ENCODE measurements at regions not wholly inside any gene's neighbourhood (a gene's known extent, or its start where the extent isn't known, plus 50 kb on each side); places are given as distances from the start of the nearest gene placed in this dataset.

DNA sequence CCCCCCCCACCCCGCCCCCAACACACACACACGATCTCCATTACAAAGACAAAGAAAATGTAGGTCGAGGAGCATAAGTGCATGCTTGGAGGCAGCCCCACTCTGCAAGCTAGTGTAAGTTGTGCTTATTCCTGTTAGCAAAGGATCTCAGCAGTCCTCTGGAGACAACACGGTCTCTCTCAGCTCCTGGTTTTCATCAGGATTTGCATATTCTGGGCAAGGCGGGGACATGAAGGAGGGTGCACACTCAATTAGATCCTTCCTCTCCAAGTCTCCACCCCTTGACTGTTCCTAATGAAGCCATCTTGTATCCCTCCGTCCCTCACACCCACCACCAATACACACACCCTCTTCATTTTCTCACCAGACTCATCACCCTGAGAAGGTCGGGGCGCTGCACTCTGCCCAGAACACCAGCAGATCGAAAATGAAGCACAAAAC, 63.8 kb downstream of the MRPL46 start:
- H3K27ac ChIP-seq = no peak overlapping the region
- in situ Hi-C loops (cut with MboI; ENCODE audit: low pct_unique_long_range_greater_than_20kb in 2 of 9, low sequenced_read_pairs in 9 of 9, unreplicated experiment in 9 of 9) = no loop called here
- ATAC-seq (replicated peaks in 6 of 8) = peak in 6 of 8 experiments; percentile 54 to 80 (median 62)
- peaks cover 9 to 10% of the 10 kb centered on the region in 2 donors for H3K4me1 ChIP-seq (replicated peaks in 1 of 2)
- no peak overlapping the region for H3K4me3 ChIP-seq
- 11 to 40% (median 31%) methylated on average over 1 to 6 of the region's 9 CpGs; no CpG with 5 or more reads in 4 of the 10 experiments for WGBS, 10 experiments

DNA sequence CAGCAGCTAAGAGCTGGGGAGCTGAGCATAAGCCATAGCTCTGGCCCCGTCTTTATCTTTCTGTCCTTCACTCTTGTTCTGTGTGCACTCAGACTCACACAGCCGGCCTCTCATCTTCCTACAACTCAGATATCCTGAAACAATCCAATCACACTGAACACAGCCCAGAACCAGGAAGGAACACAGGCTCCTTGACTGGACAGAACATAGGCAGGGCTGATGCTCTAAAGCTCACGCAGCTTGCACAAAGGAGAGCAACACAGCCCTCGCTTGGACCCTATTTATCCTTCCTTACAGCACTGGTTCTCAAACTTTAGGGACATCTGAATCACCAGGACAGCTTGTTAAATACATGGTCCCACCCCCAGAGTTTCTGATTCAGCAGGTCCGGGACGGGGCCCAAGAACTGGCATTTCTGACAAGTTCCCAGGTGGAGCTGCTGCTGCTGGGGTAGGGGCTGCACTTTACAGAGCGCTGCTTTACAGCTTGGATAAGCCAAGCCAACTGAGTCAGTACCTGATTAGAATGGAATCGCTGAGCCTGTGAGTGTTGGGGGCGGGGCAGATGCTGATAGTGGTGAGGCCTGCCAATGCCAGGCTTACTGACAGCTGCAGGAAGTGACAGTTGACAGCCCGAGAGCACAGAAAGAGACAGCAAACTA, 65.1 kb downstream of the MRPL46 start:
- H3K27ac ChIP-seq = no peak overlapping the region
- H3K4me3 ChIP-seq = no peak overlapping the region
- in situ Hi-C loops (cut with MboI; ENCODE audit: low pct_unique_long_range_greater_than_20kb in 2 of 9, low sequenced_read_pairs in 9 of 9, unreplicated experiment in 9 of 9) = no loop called here
- peaks cover 9 to 10% of the 10 kb centered on the region in 2 donors for H3K4me1 ChIP-seq (replicated peaks in 1 of 2)
- peak in 3 of 8 experiments; percentile 6 to 39 (median 12) for ATAC-seq (replicated peaks in 6 of 8)
- 10 to 80% (median 56%) methylated on average over 1 to 5 of the region's 10 CpGs; no CpG with 5 or more reads in 1 of the 10 experiments for WGBS, 10 experiments

GRCh38 chr15:88401251-88401995, 65.8 kb downstream of the MRPL46 start:
- ATAC-seq (replicated peaks in 6 of 8) = peak in 3 of 8 experiments; percentile 86 to 89 (median 89)
- peaks cover 10% of the 10 kb centered on the region in 2 donors for H3K4me1 ChIP-seq (replicated peaks in 1 of 2)
- 0 to 100% (median 80%) methylated on average over 1 to 7 of the region's 13 CpGs; no CpG with 5 or more reads in 1 of the 10 experiments for WGBS, 10 experiments
- in situ Hi-C loops (cut with MboI; ENCODE audit: low pct_unique_long_range_greater_than_20kb in 2 of 9, low sequenced_read_pairs in 9 of 9, unreplicated experiment in 9 of 9) = no loop called here
- H3K27ac ChIP-seq = no peak overlapping the region
- H3K4me3 ChIP-seq = no peak overlapping the region

- peaks cover 10 to 14% of the 10 kb centered on the region in 2 donors for H3K4me1 ChIP-seq (replicated peaks in 1 of 2)
- 0 to 87% (median 80%) methylated on average over 1 to 5 of the region's 6 CpGs; no CpG with 5 or more reads in 3 of the 10 experiments for WGBS, 10 experiments
- in situ Hi-C loops (cut with MboI; ENCODE audit: low pct_unique_long_range_greater_than_20kb in 2 of 9, low sequenced_read_pairs in 9 of 9, unreplicated experiment in 9 of 9) = no loop called here
- no peak overlapping the region for H3K4me3 ChIP-seq
- no peak overlapping the region for H3K27ac ChIP-seq
- ATAC-seq (replicated peaks in 6 of 8) = no peak
Observed at GRCh38 chr15:88400591-88401250, 66.5 kb downstream of the MRPL46 start.

DNA sequence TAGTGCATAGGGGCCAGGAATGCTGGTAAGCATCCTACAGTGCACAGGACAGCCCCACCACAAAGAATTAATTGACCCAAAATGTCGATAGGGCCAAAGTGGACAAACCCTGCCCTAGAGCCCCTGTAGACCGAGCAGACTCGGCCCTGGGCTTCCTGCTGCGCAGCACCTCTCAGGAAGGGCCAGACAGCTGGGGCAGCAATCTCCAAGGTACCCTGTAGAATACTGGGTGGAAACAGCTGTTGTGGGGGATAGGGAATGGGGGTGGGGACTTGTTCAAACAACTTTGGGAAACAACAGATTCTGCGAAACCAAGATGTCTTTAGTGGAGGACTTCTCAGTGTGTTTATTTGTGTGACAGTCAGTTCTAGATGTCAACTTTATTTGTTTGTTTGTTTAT, 67.1 kb downstream of the MRPL46 start:
- in situ Hi-C loops (cut with MboI; ENCODE audit: low pct_unique_long_range_greater_than_20kb in 2 of 9, low sequenced_read_pairs in 9 of 9, unreplicated experiment in 9 of 9) = no loop called here
- Histone ChIP-seq H3K4me3 (no peak overlapping the region), H3K4me1 (replicated peaks in 1 of 2) (peaks cover 10 to 14% of the 10 kb centered on the region in 2 donors), H3K27ac (no peak overlapping the region)
- WGBS, 10 experiments = 50 to 100% (median 82%) methylated on average over 1 to 4 of the region's 5 CpGs; no CpG with 5 or more reads in 3 of the 10 experiments
- ATAC-seq (replicated peaks in 6 of 8) = no peak

GRCh38 chr15:88399021-88399685, 68.0 kb downstream of the MRPL46 start:
- no peak overlapping the region for H3K4me3 ChIP-seq
- no peak overlapping the region for H3K27ac ChIP-seq
- in situ Hi-C loops (cut with MboI; ENCODE audit: low pct_unique_long_range_greater_than_20kb in 2 of 9, low sequenced_read_pairs in 9 of 9, unreplicated experiment in 9 of 9) = no loop called here
- no peak for ATAC-seq (replicated peaks in 6 of 8)
- H3K4me1 ChIP-seq (replicated peaks in 1 of 2) = peaks cover 10 to 14% of the 10 kb centered on the region in 2 donors
- WGBS, 10 experiments = 46 to 100% (median 87%) methylated on average over 1 to 4 of the region's 9 CpGs

DNA sequence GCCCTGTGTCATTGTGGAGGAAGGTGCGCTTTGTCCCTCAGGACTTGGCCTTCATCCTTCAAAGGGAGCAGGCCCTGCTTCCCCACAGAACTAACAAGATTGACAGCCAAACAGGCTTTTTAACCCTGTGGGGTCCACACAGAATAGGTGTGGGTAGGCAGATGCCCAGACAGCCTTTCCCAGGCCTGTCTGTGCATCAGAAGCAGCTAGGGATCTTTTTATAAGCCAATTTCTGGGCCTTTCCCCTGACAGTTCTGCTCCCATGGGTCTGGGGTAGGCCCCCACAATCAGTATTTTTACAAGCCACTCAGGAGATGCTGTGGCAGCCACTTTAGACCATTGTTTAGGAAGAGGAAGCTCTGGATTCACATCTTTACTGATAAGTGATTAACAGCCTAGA, 69.2 kb downstream of the MRPL46 start:
- 80% methylated on average over 1 of the region's 1 CpG; no CpG with 5 or more reads in 9 of the 10 experiments for WGBS, 10 experiments
- H3K4me1 ChIP-seq (replicated peaks in 1 of 2) = peaks cover under 1 to 8% of the 10 kb centered on the region in 2 donors
- H3K27ac ChIP-seq = no peak overlapping the region
- in situ Hi-C loops (cut with MboI; ENCODE audit: low pct_unique_long_range_greater_than_20kb in 2 of 9, low sequenced_read_pairs in 9 of 9, unreplicated experiment in 9 of 9) = no loop called here
- H3K4me3 ChIP-seq = no peak overlapping the region
- no peak for ATAC-seq (replicated peaks in 6 of 8)

GRCh38 chr15:88397506-88397905, 69.7 kb downstream of the MRPL46 start:
- 85 to 100% (median 92%) methylated on average over 2 to 4 of the region's 6 CpGs; no CpG with 5 or more reads in 5 of the 10 experiments for WGBS, 10 experiments
- no peak for ATAC-seq (replicated peaks in 6 of 8)
- in situ Hi-C loops (cut with MboI; ENCODE audit: low pct_unique_long_range_greater_than_20kb in 2 of 9, low sequenced_read_pairs in 9 of 9, unreplicated experiment in 9 of 9) = no loop called here
- H3K4me3 ChIP-seq = no peak overlapping the region
- H3K27ac ChIP-seq = no peak overlapping the region
- peaks cover 0 to 8% of the 10 kb centered on the region in 2 donors for H3K4me1 ChIP-seq (replicated peaks in 1 of 2)

DNA sequence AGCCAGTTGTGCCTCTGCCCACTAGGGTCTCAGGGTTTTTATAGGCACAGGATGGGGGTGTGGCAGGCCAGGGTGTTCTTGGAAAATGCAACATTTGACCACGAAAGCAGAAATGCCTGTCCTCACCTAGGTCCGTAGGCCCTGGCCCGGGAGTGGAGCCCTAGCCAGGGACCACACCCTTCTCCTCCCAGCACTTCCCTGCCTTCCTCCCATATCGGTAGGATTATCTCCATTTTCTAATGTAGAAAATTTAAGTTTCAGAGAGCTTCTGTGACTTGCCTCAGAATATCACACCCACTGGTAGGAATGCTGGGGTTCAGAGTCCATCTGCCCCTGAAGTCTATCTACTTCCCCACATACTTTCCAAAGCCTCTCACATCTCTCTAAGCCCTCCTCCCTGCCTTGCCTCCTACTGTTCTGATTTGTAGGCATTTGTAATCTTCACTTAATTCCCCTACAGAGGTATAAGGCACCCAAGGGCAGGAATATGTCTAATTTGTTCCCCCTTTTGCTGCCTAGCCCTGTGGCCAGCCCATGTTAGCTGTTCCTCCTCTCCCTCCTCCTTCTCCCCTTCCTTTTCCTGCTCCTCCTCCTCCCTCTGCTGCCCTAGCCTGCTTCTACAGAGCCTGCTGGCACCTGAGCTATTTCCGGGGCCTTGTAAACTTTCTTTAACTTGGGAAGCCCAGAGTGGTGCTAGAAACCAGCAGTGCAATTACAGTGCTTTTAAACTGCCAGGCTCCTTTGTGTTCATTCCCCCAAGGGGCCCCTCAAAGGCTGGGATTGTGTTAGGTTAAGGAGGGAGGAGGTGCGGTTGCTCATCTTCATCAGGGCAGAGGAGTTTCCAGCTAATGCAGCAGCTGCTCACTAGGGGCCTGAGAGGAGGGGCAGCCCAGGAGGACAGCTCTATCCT, 71.1 kb downstream of the MRPL46 start:
- in situ Hi-C loops (cut with MboI; ENCODE audit: low pct_unique_long_range_greater_than_20kb in 2 of 9, low sequenced_read_pairs in 9 of 9, unreplicated experiment in 9 of 9) = no loop called here
- peaks cover 0 to 4% of the 10 kb centered on the region in 2 donors for H3K4me1 ChIP-seq (replicated peaks in 1 of 2)
- H3K27ac ChIP-seq = no peak overlapping the region
- WGBS, 10 experiments = 0 to 100% (median 52%) methylated on average over 1 to 5 of the region's 6 CpGs; no CpG with 5 or more reads in 3 of the 10 experiments
- no peak overlapping the region for H3K4me3 ChIP-seq
- ATAC-seq (replicated peaks in 6 of 8) = peak; percentile 35 to 63 (median 55)

GRCh38 chr15:88395241-88395640, 71.9 kb downstream of the MRPL46 start:
- Histone ChIP-seq H3K4me3 (no peak overlapping the region), H3K27ac (no peak overlapping the region), H3K4me1 (replicated peaks in 1 of 2) (peaks cover 0 to 4% of the 10 kb centered on the region in 2 donors)
- in situ Hi-C loops (cut with MboI; ENCODE audit: low pct_unique_long_range_greater_than_20kb in 2 of 9, low sequenced_read_pairs in 9 of 9, unreplicated experiment in 9 of 9) = no loop called here
- WGBS, 10 experiments = 0 to 100% (median 83%) methylated on average over 1 to 7 of the region's 7 CpGs; no CpG with 5 or more reads in 3 of the 10 experiments
- ATAC-seq (replicated peaks in 6 of 8) = no peak

- Histone ChIP-seq H3K27ac (no peak overlapping the region), H3K4me3 (no peak overlapping the region), H3K4me1 (replicated peaks in 1 of 2) (peaks cover 0 to 4% of the 10 kb centered on the region in 2 donors)
- in situ Hi-C loops (cut with MboI; ENCODE audit: low pct_unique_long_range_greater_than_20kb in 2 of 9, low sequenced_read_pairs in 9 of 9, unreplicated experiment in 9 of 9) = no loop called here
- peak in 2 of 8 experiments; percentile 22 to 31 for ATAC-seq (replicated peaks in 6 of 8)
- WGBS, 10 experiments = 14 to 100% (median 90%) methylated on average over 1 of the region's 1 CpG; no CpG with 5 or more reads in 3 of the 10 experiments
Observed at GRCh38 chr15:88394553-88395145, 72.5 kb downstream of the MRPL46 start.
